Keratinocyte (primary cell): ENCODE measurements at regions not wholly inside any gene's neighbourhood (a gene's known extent, or its start where the extent isn't known, plus 50 kb on each side); places are given as distances from the start of the nearest gene placed in this dataset.

Source experiments
- DNase-seq: peaks from one replicate; pipeline ENCODE4 v3.0.0-alpha.2; 2011; ENCODE audit warnings: low read depth, missing footprints, low spot score
- FAIRE-seq: peaks from 2 replicates; lab custom pipeline; 2011; peaks lifted over from hg19 to GRCh38; lab: Jason Lieb, UNC
- H2AFZ ChIP-seq: 2 replicates; pipeline ENCODE4 v1.6.0; 2012; ENCODE audit warnings: low read length, control low read depth, inconsistent platforms; ENCODE audit not compliant: control insufficient read depth
- H3K27ac ChIP-seq: 2 replicates; pipeline ENCODE4 v1.5.1; 2011; ENCODE audit warnings: low read length; ENCODE audit not compliant: control insufficient read depth, insufficient read depth
- H3K27me3 ChIP-seq: 3 replicates; pipeline ENCODE4 v1.6.0; 2011; ENCODE audit warnings: low read length; ENCODE audit not compliant: control insufficient read depth, insufficient read depth; ENCODE audit errors: extremely low read depth
- H3K36me3 ChIP-seq, 2 experiments: 2 replicates in 1 of 2; 3 replicates in 1 of 2; pipeline ENCODE4 v1.5.1; 2011; ENCODE audit warnings: low read length in 2 of 2, mild to moderate bottlenecking in 1 of 2; ENCODE audit not compliant: control insufficient read depth in 2 of 2, insufficient read depth in 2 of 2; ENCODE audit errors: extremely low read depth in 1 of 2
- H3K4me1 ChIP-seq: 3 replicates; pipeline ENCODE4 v1.5.1; 2011; ENCODE audit warnings: low read length; ENCODE audit not compliant: control insufficient read depth, insufficient read depth; ENCODE audit errors: extremely low read depth
- H3K4me2 ChIP-seq: 3 replicates; pipeline ENCODE4 v1.6.0; 2011; ENCODE audit warnings: low read depth, low read length; ENCODE audit not compliant: control insufficient read depth, insufficient read depth; ENCODE audit errors: extremely low read depth
- H3K4me3 ChIP-seq, 3 experiments: fragments of 200-600 bp in 1 of 3; sonication (generic) in 1 of 3; 2 replicates in 2 of 3; 3 replicates in 1 of 3; pipeline ENCODE4 v1.5.1; 2011 to 2016; ENCODE audit warnings: low read length in 3 of 3, mild to moderate bottlenecking in 3 of 3, control low read depth in 2 of 3, inconsistent platforms in 1 of 3, low read depth in 1 of 3, mixed read lengths in 1 of 3, mixed run types in 1 of 3, moderate library complexity in 1 of 3; ENCODE audit not compliant: control insufficient read depth in 2 of 3, insufficient read depth in 2 of 3; ENCODE audit errors: extremely low read depth in 1 of 3
- H3K79me2 ChIP-seq: 2 replicates; pipeline ENCODE4 v1.6.0; 2012; ENCODE audit warnings: low read length; ENCODE audit not compliant: control insufficient read depth, insufficient read depth
- H3K9ac ChIP-seq: 3 replicates; pipeline ENCODE4 v1.6.0; 2011; ENCODE audit warnings: low read length; ENCODE audit not compliant: control insufficient read depth, insufficient read depth; ENCODE audit errors: extremely low read depth
- H3K9me1 ChIP-seq: 3 replicates; pipeline ENCODE4 v1.6.0; 2011; ENCODE audit warnings: low read length; ENCODE audit not compliant: control insufficient read depth, insufficient read depth; ENCODE audit errors: extremely low read depth
- H3K9me3 ChIP-seq: 2 replicates; pipeline ENCODE4 v1.5.1; 2012; ENCODE audit warnings: low read depth, low read length; ENCODE audit not compliant: control insufficient read depth
- H4K20me1 ChIP-seq: 3 replicates; pipeline ENCODE4 v1.6.0; 2011; ENCODE audit warnings: low read length; ENCODE audit not compliant: control insufficient read depth, insufficient read depth; ENCODE audit errors: extremely low read depth
- CTCF ChIP-seq, 3 experiments: IDR thresholded peaks in 1 of 3; conservative IDR thresholded peaks in 1 of 3; optimal IDR thresholded peaks in 1 of 3; 2 replicates in 2 of 3; 3 replicates in 1 of 3; pipeline versions ENCODE3 to v1.5.1; 2011; ENCODE audit warnings: low read length in 3 of 3, mild to moderate bottlenecking in 3 of 3, moderate library complexity in 2 of 3, control low read depth in 1 of 3, inconsistent platforms in 1 of 3; ENCODE audit not compliant: insufficient read depth in 2 of 3; ENCODE audit errors: extremely low read depth in 1 of 3
- EZH2 ChIP-seq: IDR thresholded peaks from one replicate; pipeline ENCODE4 v1.6.1; 2012; ENCODE audit warnings: inconsistent platforms, mild to moderate bottlenecking, low read length, moderate library complexity
- dilution Hi-C: fragments of 300-500 bp; cut with MboI; formaldehyde crosslinking; loops from one replicate; pipeline ENCODE4 v1.7.0; 2020; ENCODE audit warnings: low sequenced_read_pairs; ENCODE audit not compliant: extremely low pct_ligation_motif_present

- dilution Hi-C loops, result no loop called here
- Histone ChIP-seq H3K27ac (no peak overlapping the region), H3K79me2 (no peaks in the 10 kb centered on the region), H3K4me1 (no peaks in the 10 kb centered on the region), H4K20me1 (no peaks in the 10 kb centered on the region), H3K9ac (no peak overlapping the region), H3K9me3 (no peaks in the 10 kb centered on the region), H3K9me1 (no peaks in the 10 kb centered on the region), H3K4me2 (no peak overlapping the region), H3K27me3 (no peaks in the 10 kb centered on the region), H3K4me3 (no peak overlapping the region), H2AFZ (no peak overlapping the region), H3K36me3 (no peaks in the 10 kb centered on the region)
- no peak for TF ChIP-seq EZH2
- no peak for TF ChIP-seq CTCF (optimal IDR thresholded peaks at IDR 0.05 in 1 of 3, IDR thresholded peaks at IDR 0.05 in 1 of 3, conservative IDR thresholded peaks at IDR 0.05 in 1 of 3; ENCODE audit: extremely low read depth in 1 of 3, insufficient read depth in 2 of 3, low read length in 3 of 3)
- no peak for DNase-seq
- FAIRE-seq, result no peak
Observed at GRCh38 chr12:71230542-71230941, 72.7 kb upstream of the TSPAN8 start.

- no peaks in the 10 kb centered on the region for H4K20me1 ChIP-seq
- no peak overlapping the region for H3K4me3 ChIP-seq
- H3K9me1 ChIP-seq, result no peaks in the 10 kb centered on the region
- no peak overlapping the region for H3K27ac ChIP-seq
- no peaks in the 10 kb centered on the region for H3K9me3 ChIP-seq
- dilution Hi-C loops, result no loop called here
- DNase-seq (no peak), FAIRE-seq (no peak)
- no peaks in the 10 kb centered on the region for H3K4me1 ChIP-seq
- H2AFZ ChIP-seq, result no peak overlapping the region
- H3K79me2 ChIP-seq, result no peaks in the 10 kb centered on the region
- no peak overlapping the region for H3K9ac ChIP-seq
- H3K36me3 ChIP-seq, result no peaks in the 10 kb centered on the region
- no peak overlapping the region for H3K4me2 ChIP-seq
- TF ChIP-seq EZH2 (no peak), CTCF (optimal IDR thresholded peaks at IDR 0.05 in 1 of 3, IDR thresholded peaks at IDR 0.05 in 1 of 3, conservative IDR thresholded peaks at IDR 0.05 in 1 of 3; ENCODE audit: extremely low read depth in 1 of 3, insufficient read depth in 2 of 3, low read length in 3 of 3) (no peak)
- no peaks in the 10 kb centered on the region for H3K27me3 ChIP-seq
Observed at GRCh38 chr12:71223139-71223538, 65.3 kb upstream of the TSPAN8 start.
